ENCODE measurements at regions not wholly inside any gene's neighbourhood (a gene's known extent, or its start where the extent isn't known, plus 50 kb on each side); places are given as distances from the start of the nearest gene placed in this dataset.
"Not testable (repeated sequence)": the region's sequence is repeated elsewhere in the genome, so short reads cannot be mapped to it uniquely, and the experiment has no call there.

DNA sequence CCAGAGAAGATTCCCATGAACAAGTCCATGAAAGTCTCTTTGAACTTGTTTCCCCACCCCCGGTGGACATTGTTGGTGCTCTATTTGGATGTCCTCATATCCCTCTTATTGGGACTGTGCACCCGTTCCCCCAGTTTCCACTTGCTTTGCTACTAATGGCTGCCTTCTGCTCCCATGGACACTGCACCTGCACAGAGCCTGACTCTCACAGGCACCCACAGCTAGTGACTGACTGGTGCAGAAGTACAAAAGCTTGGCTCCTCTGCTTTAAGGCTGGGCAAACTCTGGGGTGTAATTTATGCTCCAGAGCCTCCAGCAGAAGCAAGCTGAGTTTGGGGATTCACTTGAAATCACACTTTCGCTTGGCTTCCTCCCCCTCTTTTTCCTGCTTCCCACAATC, 239.9 kb upstream of the BTBD3 start:
- no peak for DNase-seq (ENCODE audit: low spot score)

DNA sequence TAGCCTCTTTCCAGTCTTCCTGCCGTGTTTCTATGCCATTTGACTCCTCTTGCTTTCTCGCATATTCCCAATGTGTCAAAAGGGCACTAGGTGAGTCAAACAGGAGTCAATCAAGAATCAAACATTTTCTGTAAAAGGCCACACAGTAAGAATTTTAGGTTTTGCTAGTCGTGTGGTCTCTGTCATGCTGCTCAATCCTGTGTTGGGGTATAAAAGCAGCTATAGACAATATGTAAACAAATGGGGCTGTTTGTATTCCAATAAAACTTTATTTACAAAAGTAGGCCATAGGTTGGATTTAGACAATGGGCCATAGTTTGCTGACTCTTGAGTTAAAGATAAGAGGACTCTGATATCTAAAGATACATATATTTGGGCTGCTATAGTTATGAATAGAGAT, 235.4 kb upstream of the BTBD3 start:
- DNase-seq (ENCODE audit: low spot score): no peak

DNA sequence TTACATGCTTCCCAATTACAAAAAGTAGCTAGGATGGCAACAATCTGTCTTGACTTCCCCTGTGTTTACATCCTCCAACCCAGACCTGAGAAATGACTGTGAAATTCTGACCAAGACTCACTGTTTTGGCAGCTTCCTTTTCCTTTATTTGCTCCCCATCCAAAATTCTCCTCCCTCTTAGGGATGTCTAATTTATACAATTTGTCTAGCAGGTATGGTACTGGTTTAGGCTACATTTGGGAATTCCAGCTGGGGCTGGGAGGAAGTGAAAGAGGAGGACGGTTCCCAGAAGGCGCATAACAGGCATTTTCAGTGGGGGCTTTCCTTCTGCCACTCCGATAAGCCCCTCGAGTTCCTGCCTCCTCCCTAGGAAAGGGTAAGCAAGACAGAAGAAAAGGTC, 231.5 kb upstream of the BTBD3 start:
- DNase-seq (ENCODE audit: low spot score): no peak

DNA sequence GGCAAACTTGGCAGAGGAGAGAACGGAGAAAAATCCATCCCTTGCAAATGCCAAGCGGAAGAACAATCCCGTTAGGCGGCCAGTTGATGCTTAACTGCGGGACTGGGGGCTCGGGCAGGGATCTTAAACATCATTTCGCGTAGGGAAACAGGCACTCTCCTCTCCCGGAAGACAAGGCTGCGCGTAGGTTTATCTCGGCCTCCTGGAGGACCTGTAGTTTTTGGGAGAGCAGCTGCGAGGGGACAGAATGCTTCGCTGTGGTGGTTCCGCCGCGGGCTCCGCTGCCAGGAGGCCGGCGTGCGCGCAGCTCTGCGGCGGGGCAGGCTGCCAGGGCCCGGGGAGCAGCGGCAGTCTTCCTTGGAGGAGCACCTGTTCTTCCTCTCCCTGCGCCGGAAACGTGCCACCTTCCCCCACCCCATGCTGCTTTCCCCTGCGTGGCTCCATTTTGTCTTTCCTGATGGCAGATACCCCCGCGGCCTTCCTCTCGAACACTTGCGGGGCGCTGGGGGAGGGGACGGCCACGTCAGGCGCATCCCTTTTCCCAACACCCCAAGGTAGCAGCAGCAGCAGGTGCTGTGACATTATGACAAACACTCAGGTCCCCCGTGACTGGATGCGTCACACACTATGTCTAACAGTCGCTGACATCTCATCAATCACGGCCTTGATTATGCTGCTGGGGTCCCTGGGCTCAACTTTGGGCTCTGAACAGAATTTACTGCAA, 230.7 kb upstream of the BTBD3 start:
- peak; percentile 39 for DNase-seq (ENCODE audit: low spot score)

DNA sequence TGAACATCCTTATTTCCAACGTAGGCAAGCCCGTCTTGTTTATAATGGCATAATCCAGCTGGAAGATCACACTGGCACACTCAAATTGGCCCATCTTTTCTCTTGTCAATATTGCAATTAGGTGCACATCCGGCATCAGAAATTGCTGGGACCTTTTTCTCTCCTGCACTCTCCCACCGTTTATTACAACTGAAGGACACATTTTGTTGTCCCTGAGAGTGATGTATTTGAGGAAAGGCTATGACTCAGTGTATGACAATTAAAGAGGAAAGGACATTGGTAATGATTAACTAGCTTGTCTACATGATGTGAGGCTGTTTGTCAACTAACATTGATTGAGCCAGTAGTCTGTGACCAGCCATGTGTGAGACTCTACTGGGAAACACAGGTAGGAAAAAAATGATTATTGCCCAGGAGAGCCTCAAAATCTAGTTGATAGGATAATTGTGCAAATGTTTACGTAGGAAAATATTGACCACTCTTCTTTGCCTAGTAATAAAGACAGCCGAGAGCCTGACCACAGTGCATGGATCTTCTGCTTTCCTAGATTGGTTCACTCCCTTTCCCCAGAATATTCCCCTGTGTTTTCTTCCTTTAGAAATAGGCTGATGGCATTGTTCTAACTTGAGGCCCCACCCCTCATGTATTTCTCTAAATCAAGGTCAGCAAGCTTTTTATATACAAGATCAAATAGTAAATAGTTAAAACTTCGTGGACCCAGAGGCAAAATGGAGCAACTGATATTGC, 230.0 kb upstream of the BTBD3 start:
- no peak for DNase-seq (ENCODE audit: low spot score)

DNA sequence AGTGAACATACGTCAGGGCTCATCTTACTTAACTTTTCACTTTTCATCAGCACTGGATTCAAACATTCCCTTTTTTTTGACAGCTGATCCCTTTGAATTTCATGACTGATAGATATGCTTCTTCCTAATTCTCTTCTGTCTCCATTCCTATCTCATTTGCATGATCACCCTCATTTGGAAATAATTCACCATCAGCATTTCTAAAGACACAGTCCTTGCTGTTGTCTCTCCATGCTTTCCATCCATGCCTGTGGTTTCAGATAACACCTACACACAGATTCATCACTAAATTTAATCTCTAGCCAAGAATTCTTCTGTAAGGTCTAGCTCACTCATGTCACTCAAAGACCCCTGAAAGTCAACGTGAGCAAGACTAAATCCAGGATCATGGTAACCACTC, 228.4 kb upstream of the BTBD3 start:
- no peak for DNase-seq (ENCODE audit: low spot score)

DNA sequence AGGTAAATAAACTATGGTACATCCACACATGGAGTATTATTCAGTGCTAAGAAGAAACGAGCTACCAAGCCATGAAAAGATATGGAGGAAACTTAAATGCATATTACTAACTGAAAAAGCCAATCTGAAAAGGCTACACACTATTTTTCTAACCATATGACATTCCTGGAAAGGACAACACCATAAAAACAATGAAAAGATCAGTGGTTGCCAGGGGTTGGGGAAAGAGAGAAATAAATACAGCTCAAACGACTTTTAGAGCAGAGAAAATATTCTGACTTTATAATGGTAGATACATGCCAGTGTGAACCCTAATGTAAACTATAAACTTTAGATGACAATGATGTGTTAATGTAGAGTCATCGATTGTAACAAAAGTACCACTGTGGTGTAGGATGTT, 225.9 kb upstream of the BTBD3 start:
- DNase-seq (ENCODE audit: low spot score): no peak

DNA sequence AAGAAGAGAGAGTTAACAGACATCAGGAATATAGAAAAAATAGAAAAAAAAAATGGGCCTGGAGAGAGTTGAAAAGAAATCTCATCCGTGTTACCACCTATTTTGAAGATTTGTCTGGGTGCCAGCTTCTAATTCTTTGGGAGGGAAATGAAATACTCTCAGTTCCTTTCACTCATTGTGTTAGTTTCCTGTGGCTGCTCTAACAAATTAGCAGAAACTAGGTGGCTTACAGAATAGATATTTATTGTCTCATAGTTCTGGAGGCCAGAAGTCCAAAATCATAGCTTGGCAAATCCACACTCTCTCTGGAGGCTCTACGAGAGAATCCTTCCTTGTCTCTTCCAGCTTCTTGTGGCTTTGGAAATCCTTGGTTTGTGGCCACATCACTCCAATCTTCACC, 225.1 kb upstream of the BTBD3 start:
- no peak for DNase-seq (ENCODE audit: low spot score)

DNA sequence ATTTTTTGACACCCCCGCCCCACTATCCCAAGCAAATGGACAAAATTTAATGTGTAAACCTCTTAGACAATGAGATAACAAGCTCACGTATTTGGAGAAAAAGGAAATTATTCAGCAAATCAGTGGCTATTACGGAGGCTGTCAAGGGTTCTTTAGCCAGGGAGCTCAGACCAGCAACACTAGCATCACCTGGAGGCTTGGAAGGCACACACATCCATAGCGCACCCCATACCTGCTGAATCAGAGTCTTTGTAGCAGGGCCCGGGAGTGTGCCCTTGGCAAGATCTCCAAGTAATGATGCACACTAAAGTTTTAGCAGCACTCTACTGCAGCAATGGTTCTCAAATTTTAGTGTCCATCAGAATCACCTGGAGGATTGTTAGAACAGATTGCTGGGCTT, 223.2 kb upstream of the BTBD3 start:
- DNase-seq (ENCODE audit: low spot score): no peak

DNA sequence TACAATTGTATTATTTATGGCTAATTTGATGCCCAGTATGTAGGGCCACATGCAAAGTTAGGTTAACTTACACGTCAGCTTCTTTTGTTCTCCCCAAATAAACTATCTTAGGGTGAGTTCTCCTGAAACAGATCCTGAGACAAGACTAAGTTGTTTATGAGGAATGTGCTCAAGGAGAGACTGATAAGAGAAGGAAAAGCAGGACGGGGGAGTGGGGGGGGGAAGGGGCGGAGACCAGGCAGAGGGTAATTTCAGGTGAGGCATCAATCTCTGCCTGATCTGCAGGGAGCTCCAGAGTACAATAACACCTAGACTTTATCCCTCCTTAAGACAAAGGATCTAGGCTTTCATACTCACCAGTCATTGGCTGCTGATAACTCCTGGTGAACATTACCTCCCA, 220.6 kb upstream of the BTBD3 start:
- DNase-seq (ENCODE audit: low spot score): no peak

DNA sequence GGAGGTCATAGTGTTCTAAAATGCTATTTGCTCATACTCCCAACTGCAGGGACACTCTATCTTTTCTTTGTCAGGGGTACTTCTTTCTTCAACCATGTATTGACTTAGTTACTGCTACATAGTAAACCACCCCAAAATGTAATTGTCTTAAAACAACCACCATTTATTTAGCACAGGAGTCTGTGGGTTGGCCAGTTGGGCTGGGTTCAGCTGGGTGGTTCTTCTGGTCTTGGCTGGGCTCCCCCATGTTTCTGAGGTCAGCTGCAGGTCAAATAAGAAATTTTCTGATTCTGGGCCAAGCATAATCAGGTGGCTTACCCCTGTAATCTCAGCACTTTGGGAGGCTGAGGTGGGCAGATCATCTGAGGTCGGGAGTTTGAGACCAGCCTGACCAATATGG, 220.0 kb upstream of the BTBD3 start:
- no peak for DNase-seq (ENCODE audit: low spot score)

DNA sequence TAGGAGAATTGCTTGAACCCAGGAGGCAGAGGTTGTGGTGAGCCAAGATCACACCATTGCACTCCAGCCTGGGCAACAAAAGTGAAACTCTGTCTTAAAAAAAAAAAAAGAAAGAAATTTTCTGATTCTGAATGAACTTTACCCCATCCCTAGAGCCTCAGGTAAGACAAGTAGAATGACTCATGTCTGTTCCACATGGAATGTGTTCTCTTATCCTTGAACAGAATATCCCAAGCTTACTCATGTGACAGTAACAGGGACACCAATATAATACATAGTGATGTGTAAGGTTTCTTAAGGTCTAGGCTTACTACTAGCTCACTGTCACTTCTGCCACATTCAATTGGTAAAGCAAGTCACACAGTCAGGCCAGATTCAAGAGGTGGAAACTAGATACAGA, 219.6 kb upstream of the BTBD3 start:
- no peak for DNase-seq (ENCODE audit: low spot score)

DNA sequence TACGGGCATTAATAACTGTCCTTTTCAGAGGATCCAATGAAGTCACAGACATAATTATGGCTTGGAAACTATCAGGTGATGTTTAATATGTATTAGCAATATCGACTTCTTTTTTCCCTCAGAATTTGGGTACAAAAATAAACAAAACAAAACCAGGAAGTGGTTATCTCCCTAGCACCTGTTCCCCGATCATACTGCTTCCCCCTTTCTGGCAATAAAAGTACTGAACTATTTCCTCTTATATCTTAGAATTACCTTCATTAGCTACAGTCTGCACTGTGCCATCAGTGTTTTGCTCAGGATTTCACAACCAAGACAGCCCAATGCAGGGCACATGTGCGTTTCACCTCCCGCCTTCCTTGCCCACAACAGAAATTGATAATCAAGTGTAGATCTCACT, 216.9 kb upstream of the BTBD3 start:
- DNase-seq (ENCODE audit: low spot score): no peak

DNA sequence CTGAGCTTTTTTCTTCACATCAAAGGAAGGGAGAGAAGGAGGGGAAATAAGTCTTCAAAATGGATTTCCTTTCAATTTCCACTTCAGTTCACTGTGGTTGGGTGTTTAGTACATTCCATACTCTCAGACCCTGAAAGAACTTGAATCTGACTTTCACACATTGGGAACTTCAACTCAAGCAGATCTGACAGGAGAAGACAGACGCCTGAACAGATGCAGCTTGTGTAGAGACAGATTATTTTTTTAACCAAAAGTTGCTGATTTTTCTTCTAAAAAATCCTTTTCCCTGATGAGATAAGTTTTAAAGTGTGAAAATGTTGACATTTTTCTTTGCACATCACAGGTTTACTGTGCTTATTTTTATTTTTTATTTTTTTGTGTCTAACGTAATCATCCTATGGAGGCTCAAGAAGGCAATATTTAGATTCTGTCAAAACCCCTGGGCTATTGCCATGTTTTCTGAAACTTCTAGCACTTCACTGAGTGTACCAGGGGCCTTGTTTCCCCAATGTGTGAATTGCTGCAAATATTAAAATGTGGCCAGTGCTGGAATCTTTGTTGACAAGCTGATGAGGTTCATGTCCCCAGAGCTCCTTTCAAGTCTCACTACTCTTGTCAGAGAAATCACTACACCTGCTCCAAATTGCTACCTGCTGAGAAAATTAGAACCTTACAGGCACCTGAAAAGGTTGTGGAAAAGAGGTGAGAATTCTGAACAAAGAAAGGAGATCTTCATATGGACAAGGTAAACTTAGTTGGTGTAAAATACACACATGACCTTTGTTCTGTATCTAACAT, 214.8 kb upstream of the BTBD3 start:
- no peak for DNase-seq (ENCODE audit: low spot score)

DNA sequence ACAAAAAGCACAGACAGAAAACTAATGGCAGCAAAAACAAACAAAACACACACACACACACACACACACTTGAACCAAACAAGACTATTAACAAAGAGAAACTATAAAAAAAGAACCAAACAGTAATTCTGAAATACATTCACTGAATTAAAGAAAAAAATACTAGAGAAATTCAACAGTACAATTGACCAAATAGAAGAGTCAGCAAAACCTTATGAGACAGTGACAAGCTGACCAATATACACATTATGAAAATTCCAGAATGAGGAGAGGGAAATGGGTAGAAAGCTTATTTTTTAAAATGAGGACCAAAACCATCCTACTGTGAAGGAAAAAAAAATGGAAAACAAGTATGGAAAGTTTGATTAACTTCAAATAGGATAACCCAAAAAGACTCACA, 212.2 kb upstream of the BTBD3 start:
- DNase-seq (ENCODE audit: low spot score): no peak

DNA sequence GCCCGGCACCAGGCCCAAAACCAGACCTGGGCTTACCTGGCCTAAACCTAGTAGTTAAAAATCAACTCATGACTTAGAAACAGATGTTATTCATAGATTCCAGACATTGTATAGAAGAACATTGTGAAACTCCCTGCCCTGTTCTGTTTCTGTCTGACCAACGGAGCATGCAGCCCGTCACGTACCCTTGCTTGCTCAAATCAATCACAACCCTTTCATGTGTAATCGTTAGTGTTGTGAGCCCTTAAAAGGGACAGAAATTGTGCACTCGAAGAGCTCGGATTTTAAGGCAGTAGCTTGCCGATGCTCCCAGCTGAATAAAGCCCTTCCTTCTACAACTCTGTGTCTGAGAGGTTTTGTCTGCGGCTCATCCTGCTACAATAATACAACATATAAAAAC, 209.5 kb upstream of the BTBD3 start:
- DNase-seq (ENCODE audit: low spot score): not testable (repeated sequence)

DNA sequence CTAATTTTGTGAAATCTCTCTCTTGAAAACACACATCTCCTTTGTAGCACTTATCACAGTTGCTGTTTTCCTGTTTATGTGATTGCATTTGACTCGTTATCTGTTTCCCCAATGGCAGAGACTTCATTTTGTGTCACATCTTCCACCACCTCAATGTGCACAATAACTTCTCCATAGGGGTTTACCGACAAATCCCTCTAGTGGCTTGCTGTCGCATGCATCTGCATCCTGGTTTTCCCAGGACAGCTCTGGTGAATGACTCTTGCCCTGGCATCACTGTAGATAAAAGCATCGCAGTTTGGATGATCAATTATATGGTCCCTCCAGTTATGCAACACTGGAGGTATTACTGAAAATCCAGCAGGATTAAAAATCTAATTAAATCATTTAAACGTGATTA, 206.5 kb upstream of the BTBD3 start:
- DNase-seq (ENCODE audit: low spot score): no peak

DNA sequence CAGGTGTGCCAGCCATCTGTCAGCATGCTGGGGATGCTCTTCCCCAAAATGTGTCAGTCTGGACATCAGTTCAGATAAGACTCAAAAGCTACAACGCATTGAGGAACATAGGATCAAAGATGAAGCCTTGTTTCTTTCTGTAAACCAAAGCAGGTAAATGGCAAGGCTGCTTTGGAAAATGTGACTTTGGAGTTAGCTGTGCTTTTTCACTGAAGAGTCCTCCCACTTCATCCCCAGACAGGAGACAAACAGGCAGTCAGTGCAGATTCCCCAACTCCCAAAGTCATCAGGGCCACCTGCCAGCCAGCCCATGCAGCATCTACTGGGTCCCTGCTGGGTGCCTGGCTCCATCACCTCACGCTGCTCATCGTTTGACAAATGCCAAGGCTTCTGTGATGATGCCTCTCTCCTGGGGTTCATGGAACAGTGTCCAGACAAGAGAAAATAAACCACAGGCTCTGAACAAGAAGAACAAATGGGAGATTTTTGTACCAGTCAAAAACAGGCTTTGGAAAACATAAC, 205.0 kb upstream of the BTBD3 start:
- DNase-seq (ENCODE audit: low spot score): no peak

DNA sequence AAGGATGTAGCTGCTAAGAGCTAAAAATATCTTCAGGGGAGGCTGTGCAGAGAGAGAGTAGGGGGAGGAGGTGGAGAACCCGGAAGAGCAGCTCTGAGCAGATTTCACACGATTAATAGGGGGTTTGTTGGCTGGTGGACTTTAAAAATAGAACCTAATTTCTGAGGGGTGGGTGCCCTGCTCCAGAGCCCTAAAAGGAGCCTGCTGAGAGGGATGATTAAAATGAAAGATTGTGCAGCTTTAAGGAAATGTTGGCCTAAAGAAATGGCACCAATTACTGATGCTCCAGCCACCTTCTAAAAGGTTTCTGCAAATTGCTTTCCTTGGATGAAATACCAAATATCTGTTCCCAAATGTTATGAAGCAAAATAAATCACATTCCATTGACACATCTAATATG, 202.8 kb upstream of the BTBD3 start:
- no peak for DNase-seq (ENCODE audit: low spot score)

DNA sequence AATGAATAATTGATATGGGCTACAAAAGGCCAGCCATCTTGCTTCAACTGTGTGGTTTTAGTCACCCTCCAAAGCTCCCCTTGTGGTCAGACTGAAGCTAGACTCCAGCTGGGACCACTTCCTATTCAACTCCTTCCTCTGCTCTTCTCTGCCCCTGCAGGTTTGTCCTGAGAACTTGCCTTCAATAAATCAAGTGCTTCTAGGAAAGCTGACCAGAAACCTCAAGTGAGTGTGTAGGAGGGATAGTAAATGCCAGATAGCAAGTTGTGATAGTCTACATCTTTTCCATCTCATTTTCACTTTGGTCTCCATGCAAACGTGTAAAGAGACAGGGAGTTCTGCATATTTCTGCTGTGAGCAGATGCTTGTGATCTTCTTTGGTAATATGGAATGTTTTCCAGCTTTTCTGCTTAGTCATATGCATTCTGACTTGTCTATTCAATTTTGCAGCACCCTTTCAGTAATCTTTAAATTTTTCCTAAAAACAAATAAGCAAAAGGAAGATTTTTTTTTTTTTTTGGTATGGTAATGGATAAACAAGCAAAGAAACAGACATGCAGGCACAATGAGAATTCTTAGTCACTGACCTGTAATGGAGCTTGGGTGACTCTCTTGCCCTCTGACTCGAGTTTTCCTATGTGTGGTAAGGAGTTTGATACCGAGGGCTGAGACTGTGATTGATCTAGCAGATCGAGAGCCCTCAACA, 201.3 kb upstream of the BTBD3 start:
- DNase-seq (ENCODE audit: low spot score): peak; percentile 57

DNA sequence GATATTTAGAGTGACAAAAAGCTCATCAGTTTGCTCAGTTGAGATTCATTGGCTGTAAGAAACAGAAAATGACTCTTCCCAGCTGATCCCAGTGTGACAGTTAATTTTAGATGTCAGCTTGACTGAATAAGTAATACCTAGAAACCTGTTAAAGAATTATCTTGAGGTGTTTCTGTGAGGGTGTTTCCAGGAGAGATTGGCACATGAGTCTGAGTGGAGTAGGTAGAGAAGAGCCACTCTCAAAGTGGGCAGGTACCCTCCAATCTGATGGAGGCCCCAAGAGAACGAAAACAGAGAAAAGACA, 200.8 kb upstream of the BTBD3 start:
- DNase-seq (ENCODE audit: low spot score): no peak

DNA sequence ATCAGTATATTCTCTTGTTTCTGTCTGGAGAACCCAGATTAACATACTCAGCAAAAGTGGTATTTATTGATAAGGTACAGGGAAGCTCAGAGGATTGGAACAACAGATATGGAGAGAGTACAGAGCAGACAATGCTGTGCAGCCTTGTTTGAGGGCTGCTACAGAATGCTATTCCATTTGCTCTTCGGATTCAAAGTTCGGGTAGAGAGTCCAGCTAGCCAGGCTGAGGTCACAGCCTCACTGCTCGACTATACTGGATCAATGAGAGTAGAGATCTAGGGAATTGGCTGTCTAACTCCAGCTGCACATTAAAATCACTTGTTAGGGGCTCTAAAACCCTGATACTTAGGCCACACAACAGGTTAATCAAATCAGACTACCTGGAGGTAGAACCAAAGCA, 200.1 kb upstream of the BTBD3 start:
- no peak for DNase-seq (ENCODE audit: low spot score)
